ENCODE measurements at regions not wholly inside any gene's neighbourhood (a gene's known extent, or its start where the extent isn't known, plus 50 kb on each side); places are given as distances from the start of the nearest gene placed in this dataset.

DNA sequence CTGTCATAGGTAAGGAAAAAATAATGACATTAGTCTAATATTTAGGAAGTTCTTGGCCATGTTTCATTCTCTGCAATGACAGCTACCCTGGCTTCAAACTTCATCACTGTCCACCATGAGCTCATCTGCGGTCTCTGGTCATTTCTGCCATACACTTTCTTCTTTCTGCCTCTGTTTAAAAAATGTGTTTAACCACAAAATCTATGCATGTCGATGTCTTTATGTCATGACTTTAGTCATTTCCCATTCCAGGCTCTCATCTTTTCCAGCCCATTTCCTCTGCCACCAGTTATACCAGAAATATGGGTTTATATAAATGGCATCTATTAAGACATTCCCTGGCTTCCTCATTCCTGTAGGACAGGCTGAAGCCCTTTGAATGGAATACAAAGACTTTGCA, 68.5 kb upstream of the DUSP10 start:
- no peak for TF ChIP-seq CTCF (conservative IDR thresholded peaks at IDR 0.05)
- no peak for TF ChIP-seq ZFX (IDR thresholded peaks at IDR 0.05)

All from C4-2B (cell line).